ENCODE measurements at regions not wholly inside any gene's neighbourhood (a gene's known extent, or its start where the extent isn't known, plus 50 kb on each side); places are given as distances from the start of the nearest gene placed in this dataset.

DNA sequence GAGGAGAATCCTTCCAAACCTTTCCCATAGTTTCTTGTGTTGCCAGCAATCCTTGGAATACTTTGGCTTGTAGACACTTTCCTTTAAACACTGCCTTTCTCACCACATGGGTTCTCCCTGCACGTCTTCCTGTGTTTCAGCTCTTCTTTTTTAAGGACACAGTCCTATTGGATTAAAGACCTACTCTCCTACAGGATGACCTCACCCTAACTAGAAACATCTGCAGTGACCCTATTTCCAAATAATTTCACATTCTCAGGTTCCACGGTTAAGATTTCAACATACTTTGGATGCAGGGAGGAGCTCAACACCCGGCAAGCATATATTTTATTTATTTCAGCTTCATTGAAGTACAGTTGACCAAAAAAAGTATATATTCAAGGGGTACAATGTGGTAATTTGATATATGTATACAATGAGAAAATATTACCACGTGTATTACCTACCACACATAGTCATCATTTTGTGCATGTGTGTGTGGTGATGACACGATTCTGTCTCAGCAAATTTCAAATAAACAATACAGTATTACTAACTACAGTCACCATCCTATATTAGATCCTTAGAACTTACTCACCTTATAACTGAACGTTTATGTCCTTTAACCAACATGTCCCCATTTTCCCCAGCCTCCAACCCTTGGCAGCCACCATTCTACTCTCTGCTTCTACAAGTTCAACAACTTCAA lies 745.0 kb downstream of the CBLN2 start:
- TF ChIP-seq, protein P1, sequence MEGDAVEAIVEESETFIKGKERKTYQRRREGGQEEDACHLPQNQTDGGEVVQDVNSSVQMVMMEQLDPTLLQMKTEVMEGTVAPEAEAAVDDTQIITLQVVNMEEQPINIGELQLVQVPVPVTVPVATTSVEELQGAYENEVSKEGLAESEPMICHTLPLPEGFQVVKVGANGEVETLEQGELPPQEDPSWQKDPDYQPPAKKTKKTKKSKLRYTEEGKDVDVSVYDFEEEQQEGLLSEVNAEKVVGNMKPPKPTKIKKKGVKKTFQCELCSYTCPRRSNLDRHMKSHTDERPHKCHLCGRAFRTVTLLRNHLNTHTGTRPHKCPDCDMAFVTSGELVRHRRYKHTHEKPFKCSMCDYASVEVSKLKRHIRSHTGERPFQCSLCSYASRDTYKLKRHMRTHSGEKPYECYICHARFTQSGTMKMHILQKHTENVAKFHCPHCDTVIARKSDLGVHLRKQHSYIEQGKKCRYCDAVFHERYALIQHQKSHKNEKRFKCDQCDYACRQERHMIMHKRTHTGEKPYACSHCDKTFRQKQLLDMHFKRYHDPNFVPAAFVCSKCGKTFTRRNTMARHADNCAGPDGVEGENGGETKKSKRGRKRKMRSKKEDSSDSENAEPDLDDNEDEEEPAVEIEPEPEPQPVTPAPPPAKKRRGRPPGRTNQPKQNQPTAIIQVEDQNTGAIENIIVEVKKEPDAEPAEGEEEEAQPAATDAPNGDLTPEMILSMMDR (IDR thresholded peaks at IDR 0.05), result no peak
- TF ChIP-seq POLR2A (IDR thresholded peaks at IDR 0.05), result no peak

Measured in right lobe of liver (tissue), 4 donors.